ENCODE measurements at regions not wholly inside any gene's neighbourhood (a gene's known extent, or its start where the extent isn't known, plus 50 kb on each side); places are given as distances from the start of the nearest gene placed in this dataset.

GRCh38 chr11:106353031-106353430 lies 275.6 kb downstream of the AASDHPPT start:
- Histone ChIP-seq H3K9ac (ENCODE audit: insufficient read depth, low read length) (no peak overlapping the region), H4K20me1 (ENCODE audit: control insufficient read depth, extremely low read depth, insufficient read depth, low read length) (no peaks in the 10 kb centered on the region), H3K79me2 (ENCODE audit: control insufficient read depth, insufficient read depth, low read length) (no peaks in the 10 kb centered on the region), H3K4me1 (ENCODE audit: control insufficient read depth, extremely low read depth, insufficient read depth, low read length) (no peaks in the 10 kb centered on the region), H3K4me2 (ENCODE audit: extremely low read depth, insufficient read depth, low read length) (no peak overlapping the region), H3K27me3 (ENCODE audit: control insufficient read depth, insufficient read depth, low read length) (no peaks in the 10 kb centered on the region), H3K4me3 (replicated peaks in 1 of 4; ENCODE audit: control extremely low read depth in 1 of 4, insufficient read depth in 1 of 4, low read depth in 3 of 4, low read length in 4 of 4) (no peak overlapping the region), H3K9me3 (ENCODE audit: control insufficient read depth, insufficient read depth, low read depth, low read length) (no peaks in the 10 kb centered on the region), H3K36me3 (ENCODE audit: control insufficient read depth, insufficient read depth, low read length) (no peaks in the 10 kb centered on the region), H3K27ac (ENCODE audit: insufficient read depth, low read length) (no peak overlapping the region), H2AFZ (ENCODE audit: low read length) (no peak overlapping the region)
- DNase-seq (ENCODE audit: low read depth in 2 of 2): no peak
- no peak for TF ChIP-seq CTCF (conservative IDR thresholded peaks at IDR 0.05 in 1 of 2, IDR thresholded peaks at IDR 0.05 in 1 of 2; ENCODE audit: low read depth in 1 of 2, low read length in 2 of 2)
- no peak for TF ChIP-seq EZH2 (IDR thresholded peaks at IDR 0.05; ENCODE audit: low read length, missing control alignments)

- Histone ChIP-seq H4K20me1 (ENCODE audit: control insufficient read depth, extremely low read depth, insufficient read depth, low read length) (no peaks in the 10 kb centered on the region), H3K79me2 (ENCODE audit: control insufficient read depth, insufficient read depth, low read length) (no peaks in the 10 kb centered on the region), H2AFZ (ENCODE audit: low read length) (no peak overlapping the region), H3K27ac (ENCODE audit: insufficient read depth, low read length) (peak overlapping the region; percentile 36), H3K4me1 (ENCODE audit: control insufficient read depth, extremely low read depth, insufficient read depth, low read length) (peaks cover 9% of the 10 kb centered on the region), H3K4me2 (ENCODE audit: extremely low read depth, insufficient read depth, low read length) (peak overlapping the region; percentile 3), H3K9ac (ENCODE audit: insufficient read depth, low read length) (no peak overlapping the region), H3K4me3 (replicated peaks in 1 of 4; ENCODE audit: control extremely low read depth in 1 of 4, insufficient read depth in 1 of 4, low read depth in 3 of 4, low read length in 4 of 4) (no peak overlapping the region), H3K27me3 (ENCODE audit: control insufficient read depth, insufficient read depth, low read length) (no peaks in the 10 kb centered on the region), H3K36me3 (ENCODE audit: control insufficient read depth, insufficient read depth, low read length) (no peaks in the 10 kb centered on the region), H3K9me3 (ENCODE audit: control insufficient read depth, insufficient read depth, low read depth, low read length) (no peaks in the 10 kb centered on the region)
- TF ChIP-seq EZH2 (IDR thresholded peaks at IDR 0.05; ENCODE audit: low read length, missing control alignments) (no peak), CTCF (conservative IDR thresholded peaks at IDR 0.05 in 1 of 2, IDR thresholded peaks at IDR 0.05 in 1 of 2; ENCODE audit: low read depth in 1 of 2, low read length in 2 of 2) (no peak)
- DNase-seq (ENCODE audit: low read depth in 2 of 2): peak; percentile 7 to 11
These were observed 291.8 kb downstream of the AASDHPPT start for GRCh38 chr11:106369224-106369623.

- Histone ChIP-seq H2AFZ (ENCODE audit: low read length) (no peak overlapping the region), H3K36me3 (ENCODE audit: control insufficient read depth, insufficient read depth, low read length) (no peaks in the 10 kb centered on the region), H3K27me3 (ENCODE audit: control insufficient read depth, insufficient read depth, low read length) (no peaks in the 10 kb centered on the region), H4K20me1 (ENCODE audit: control insufficient read depth, extremely low read depth, insufficient read depth, low read length) (no peaks in the 10 kb centered on the region), H3K9me3 (ENCODE audit: control insufficient read depth, insufficient read depth, low read depth, low read length) (no peaks in the 10 kb centered on the region), H3K79me2 (ENCODE audit: control insufficient read depth, insufficient read depth, low read length) (no peaks in the 10 kb centered on the region), H3K4me2 (ENCODE audit: extremely low read depth, insufficient read depth, low read length) (no peak overlapping the region), H3K4me1 (ENCODE audit: control insufficient read depth, extremely low read depth, insufficient read depth, low read length) (no peaks in the 10 kb centered on the region), H3K27ac (ENCODE audit: insufficient read depth, low read length) (no peak overlapping the region), H3K4me3 (replicated peaks in 1 of 4; ENCODE audit: control extremely low read depth in 1 of 4, insufficient read depth in 1 of 4, low read depth in 3 of 4, low read length in 4 of 4) (no peak overlapping the region), H3K9ac (ENCODE audit: insufficient read depth, low read length) (no peak overlapping the region)
- DNase-seq (ENCODE audit: low read depth in 2 of 2): no peak
- no peak for TF ChIP-seq EZH2 (IDR thresholded peaks at IDR 0.05; ENCODE audit: low read length, missing control alignments)
- TF ChIP-seq CTCF (conservative IDR thresholded peaks at IDR 0.05 in 1 of 2, IDR thresholded peaks at IDR 0.05 in 1 of 2; ENCODE audit: low read depth in 1 of 2, low read length in 2 of 2): no peak
These were observed 301.2 kb downstream of the AASDHPPT start for GRCh38 chr11:106378513-106379179.
